ENCODE measurements at regions not wholly inside any gene's neighbourhood (a gene's known extent, or its start where the extent isn't known, plus 50 kb on each side); places are given as distances from the start of the nearest gene placed in this dataset.
A peak's percentile ranks its signal among the peaks of the same experiment; 100 is the strongest.

DNA sequence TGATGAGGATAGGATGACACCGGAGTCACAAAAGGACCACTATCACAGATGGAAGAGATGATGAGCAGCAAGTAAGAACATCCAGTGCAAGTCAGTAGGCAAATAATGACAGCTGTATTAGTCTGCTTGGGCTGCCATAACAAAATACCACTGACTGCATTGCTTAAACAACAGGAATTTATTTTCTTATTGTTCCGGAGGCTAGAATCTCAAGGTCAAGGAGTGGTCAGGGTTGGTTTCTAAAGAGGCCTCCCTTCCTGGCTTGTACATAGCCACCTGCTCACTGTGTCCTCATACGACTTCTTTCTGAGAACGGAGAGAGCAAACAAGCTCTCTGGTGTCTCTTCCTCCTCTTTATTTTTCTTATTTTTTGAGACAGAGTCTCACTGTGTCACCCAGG is 380.7 kb downstream of the PLOD2 start:
- no peak for DNase-seq

- no peak for DNase-seq
Observed at GRCh38 chr3:145785668-145786067, 375.3 kb downstream of the PLOD2 start.

DNA sequence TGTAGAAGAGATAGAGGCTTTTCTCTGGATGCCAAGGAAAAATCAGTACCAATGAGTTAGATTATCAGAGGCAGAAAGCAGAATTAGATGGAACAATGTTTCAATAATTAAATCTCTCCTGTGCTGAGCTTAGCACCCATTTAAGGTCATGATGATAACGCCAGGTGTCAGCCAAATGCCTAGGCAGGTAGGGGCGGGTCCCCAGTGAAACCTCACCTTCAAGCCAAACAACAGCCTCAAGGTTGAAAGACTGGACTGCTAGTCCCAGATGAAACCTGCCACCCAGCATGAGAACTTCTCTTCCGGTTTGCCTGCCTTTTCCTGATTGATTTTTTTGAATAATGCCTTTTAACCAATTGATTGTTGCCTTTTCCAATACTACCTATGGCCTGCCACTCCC is 363.0 kb downstream of the PLOD2 start:
- no peak for DNase-seq

- peak in 8 of 56 donors; percentile 0 to 5 (median 1) for DNase-seq
Observed at GRCh38 chr3:145798696-145799537, 362.1 kb downstream of the PLOD2 start.

GRCh38 chr3:145801696-145802095 is 359.3 kb downstream of the PLOD2 start:
- DNase-seq: no peak

DNA sequence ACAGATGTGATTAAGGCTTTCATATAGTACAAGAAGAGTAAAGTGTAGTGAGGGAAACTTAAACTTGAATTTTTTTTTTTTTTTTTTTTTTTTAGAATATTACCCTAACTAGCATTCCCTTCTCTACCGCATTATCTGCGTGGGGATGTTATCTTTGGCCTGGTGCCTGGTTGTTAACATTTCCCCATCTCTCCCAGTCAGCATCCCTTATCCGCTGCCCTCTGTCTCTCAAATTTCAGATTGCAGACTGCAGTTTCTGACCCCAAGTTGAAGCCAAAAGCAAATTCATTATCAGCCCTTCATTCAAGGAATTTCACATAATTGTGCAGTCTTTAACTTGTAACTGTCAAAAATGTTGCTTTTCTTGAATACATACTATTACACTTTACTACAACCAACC is 353.0 kb downstream of the PLOD2 start:
- peak in 1 of 56 donors; percentile 0 for DNase-seq

- DNase-seq: no peak
Observed at GRCh38 chr3:145812391-145812790, 348.6 kb downstream of the PLOD2 start.

DNA sequence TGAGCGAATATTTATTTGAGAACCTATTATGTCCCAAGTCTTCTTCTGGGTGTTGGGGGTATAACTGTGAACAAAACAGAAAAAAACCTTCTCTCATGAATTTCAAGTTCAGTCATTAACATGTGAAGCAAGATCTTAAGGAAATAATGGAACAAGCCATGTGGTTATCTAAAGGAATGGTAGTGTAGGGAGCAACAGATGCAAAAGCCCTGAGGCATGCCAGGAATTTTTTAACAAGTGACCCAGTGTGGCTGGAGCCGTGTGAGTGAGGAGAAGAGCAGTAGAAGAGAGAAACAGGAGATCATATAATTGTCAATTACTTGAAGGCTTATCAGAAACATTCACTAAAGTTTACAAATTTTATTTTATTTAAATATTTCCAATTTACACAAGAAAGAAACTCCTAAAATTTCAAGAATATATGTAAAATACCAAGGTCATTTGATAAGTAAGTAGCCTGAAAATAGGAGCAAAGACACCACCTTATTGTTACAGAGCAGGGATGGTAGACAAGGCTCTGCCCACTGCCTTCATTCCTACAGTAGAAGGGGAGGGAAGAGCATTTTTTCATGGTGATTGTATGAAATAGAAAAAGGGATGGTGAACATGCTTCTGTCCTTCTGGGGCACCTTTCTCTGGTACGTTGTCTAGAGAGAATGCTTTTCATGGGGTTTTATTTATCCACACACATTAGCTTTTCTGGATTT is 345.1 kb downstream of the PLOD2 start:
- DNase-seq: no peak

DNA sequence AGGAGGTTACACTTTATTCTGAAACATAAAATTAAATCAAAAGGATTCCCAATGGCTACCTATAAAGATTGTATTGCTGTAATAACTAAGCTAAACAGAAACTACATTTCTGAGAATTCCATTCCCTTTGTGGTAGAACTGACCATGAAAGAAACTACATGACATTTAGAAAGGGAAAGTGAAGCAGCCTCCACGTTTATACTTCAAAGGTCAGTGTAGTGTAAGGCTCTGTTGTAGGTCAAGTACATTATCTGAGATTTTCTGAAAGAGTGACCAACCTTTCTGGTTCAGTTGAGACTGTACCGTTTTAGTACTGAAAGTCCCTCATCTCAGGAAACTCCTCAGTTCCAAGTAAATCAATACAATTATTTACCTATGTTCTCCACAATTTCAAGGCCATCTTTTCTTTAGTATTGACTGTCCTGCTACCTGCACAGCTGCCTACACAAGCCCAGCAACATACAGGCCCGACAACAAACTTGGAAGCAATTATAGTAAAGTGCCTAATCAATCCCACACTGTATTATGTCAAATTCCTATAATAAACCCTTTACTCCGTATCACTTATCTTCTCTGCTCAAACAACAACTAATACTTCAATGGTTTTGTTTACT is 343.0 kb downstream of the PLOD2 start:
- no peak for DNase-seq

DNA sequence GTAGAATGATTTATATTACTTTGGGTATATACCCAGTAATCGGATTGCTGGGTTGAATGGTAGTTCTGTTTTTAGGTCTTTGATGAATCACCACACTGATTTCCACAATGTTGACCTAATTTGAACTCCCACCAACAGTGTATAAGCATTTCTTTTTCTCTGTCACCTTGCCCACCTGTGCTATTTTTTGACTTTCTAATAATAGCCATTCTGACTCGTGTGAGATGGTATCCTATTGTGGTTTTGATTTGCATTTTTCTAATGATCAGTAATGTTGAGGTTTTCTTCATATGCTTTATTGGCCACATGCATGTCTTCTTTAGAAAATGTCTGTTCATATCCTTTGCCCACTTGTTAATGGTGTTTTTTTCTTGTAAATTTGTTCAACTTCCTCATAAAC is 340.8 kb downstream of the PLOD2 start:
- DNase-seq: no peak

DNA sequence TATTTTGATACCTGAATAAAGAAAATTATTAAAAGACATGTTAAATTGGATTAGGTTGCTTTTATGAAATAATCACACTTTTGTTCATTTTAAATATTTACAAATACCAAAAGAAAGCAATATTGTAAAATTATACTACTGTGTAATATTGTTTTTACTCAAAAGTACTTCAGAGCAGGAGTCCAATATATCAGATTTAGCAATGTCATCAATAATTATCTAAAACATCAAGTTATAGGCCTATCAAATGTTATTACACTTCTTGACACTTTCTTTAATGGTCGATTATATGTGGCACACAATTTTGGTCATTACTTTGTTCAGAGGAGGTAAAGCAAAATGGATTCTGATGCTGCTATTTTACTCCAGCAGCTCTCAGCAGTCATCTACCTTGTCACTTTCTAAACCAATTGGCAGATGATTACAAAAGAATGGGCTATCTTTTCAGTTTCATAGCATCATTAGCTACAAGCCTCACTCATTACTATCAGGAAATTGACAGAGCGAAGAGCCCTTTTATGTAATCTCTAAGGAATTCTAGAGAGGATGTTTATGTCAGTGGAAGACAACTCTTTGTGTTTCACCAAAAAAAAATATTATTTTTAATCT is 318.6 kb downstream of the PLOD2 start:
- DNase-seq: no peak

- no peak for DNase-seq
Observed at GRCh38 chr3:145843561-145843960, 317.4 kb downstream of the PLOD2 start.

- no peak for DNase-seq
Observed at GRCh38 chr3:145849115-145849514, 311.9 kb downstream of the PLOD2 start.

DNA sequence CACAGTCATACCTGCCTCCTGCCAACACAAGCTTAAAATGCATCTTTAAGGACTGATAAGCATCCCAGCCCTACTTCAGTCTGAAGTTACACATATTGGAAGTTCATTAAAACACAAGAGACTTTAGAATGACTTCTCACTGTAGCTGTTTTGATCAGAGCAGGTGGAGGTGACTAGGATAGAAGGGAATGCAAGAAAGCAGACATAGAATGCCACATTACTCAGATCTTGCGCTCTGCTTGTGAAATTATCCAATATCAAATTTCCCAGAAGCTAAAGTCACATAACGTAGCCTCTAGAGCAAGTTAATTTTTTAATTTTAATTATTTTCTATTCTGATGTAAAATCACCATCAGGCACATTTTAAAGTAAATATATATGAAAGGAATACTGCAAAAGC is 306.5 kb downstream of the PLOD2 start:
- no peak for DNase-seq

DNA sequence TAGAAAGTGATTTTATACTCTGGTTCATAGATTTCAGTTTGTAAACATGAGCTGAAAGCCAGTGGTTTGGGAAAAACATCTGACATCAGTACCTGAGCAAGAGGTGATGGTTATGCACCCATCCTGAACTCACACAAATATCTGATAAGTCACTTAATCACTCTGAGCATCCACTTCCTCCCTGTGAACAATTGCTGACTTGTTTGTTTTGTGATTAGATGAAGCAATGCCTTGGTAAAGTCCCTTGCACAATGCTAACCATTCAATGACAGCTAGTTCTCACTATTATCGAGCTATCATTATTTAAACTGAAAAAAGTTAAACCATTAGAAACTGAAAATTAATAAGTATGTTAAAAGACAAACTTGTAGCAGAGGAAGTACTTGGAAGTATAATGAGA is 303.0 kb downstream of the PLOD2 start:
- DNase-seq: no peak

- no peak for DNase-seq
Observed at GRCh38 chr3:145864336-145864735, 296.6 kb downstream of the PLOD2 start.

GRCh38 chr3:145865399-145866018 is 295.5 kb downstream of the PLOD2 start:
- no peak for DNase-seq

- no peak for DNase-seq
Observed at GRCh38 chr3:145869958-145870357, 291.0 kb downstream of the PLOD2 start.

DNA sequence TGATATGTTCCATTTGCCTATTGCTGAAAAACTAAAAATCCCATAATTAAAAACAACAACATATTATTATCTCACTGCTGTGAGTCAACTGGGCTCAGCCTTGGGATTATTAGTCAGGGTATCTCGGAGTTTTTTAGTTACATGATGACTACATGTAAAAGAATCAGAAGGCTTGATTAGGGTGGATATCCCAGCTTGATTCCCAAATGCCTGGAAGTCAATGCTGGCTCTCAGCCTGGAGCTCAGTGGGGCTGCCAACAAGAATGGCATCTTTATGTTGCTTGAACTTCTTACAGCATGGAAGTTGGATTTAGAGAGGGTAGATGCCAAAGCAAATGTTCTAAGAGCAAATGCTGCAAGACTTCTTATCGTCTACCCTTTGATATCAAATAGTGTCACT is 278.5 kb downstream of the PLOD2 start:
- DNase-seq: no peak

DNA sequence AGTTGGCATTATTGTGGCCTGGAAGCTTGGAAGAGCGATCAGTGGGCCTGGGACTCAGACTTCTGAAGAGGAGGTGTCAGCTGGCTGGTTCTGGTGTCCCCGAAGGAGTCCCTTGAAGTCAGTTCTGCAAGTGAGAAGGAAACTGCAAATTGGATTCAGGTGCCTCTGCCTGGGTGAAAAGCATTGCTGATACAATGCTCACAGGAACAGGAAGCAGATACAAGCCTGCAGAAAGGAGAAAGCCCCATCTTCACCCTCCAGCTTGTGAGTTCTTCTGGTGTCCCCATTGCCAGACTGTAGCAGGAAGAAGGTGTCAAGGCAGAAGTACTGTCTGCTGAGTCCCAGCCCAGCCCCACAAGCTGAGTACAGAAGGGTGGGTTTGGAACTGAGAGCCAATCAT is 271.3 kb downstream of the PLOD2 start:
- DNase-seq: no peak

GRCh38 chr3:145892869-145893268 is 268.1 kb downstream of the PLOD2 start:
- DNase-seq: no peak

GRCh38 chr3:145893331-145893730 is 267.7 kb downstream of the PLOD2 start:
- DNase-seq: no peak

All from amygdala (tissue), 56 donors.